ENCODE measurements at regions not wholly inside any gene's neighbourhood (a gene's known extent, or its start where the extent isn't known, plus 50 kb on each side); places are given as distances from the start of the nearest gene placed in this dataset.

GRCh38 chr11:36757075-36757474 lies 159.0 kb upstream of the RAG2 start:
- ChIA-PET POLR2A (no interaction called here), CTCF (interaction anchor here (2.1 kb wide), 1 partner anchor 10 kb away, joined by 9 read pairs; no protein-coding TSS in a partner anchor)
- Histone ChIP-seq H3K36me3 (ENCODE audit: insufficient read depth, low read length) (no peaks in the 10 kb centered on the region), H3K4me1 (ENCODE audit: insufficient read depth, low read length) (no peaks in the 10 kb centered on the region), H3K27ac (ENCODE audit: low read depth, low read length) (no peak overlapping the region), H3K9me3 (ENCODE audit: low read length) (no peaks in the 10 kb centered on the region), H3K27me3 (ENCODE audit: insufficient read depth, low read length, poor library complexity, severe bottlenecking) (no peaks in the 10 kb centered on the region), H3K4me3 (ENCODE audit: low read length) (no peak overlapping the region)
- Mint-ChIP-seq H3K4me1 (no peaks in the 10 kb centered on the region), H3K36me3 (peaks cover 0 to 2% (median 0%) of the 10 kb centered on the region in 3 donors), H3K27me3 (peaks cover 6 to 42% of the 10 kb centered on the region in 2 donors), H3K4me3 (no peak overlapping the region), H3K27ac (no peak overlapping the region), H3K9me3 (peaks cover 0 to 3% (median under 1%) of the 10 kb centered on the region in 5 donors)
- no peak for DNase-seq

GRCh38 chr11:36753960-36754359 lies 155.9 kb upstream of the RAG2 start:
- Mint-ChIP-seq H3K27me3 (peaks cover 8 to 42% of the 10 kb centered on the region in 2 donors), H3K4me1 (no peaks in the 10 kb centered on the region), H3K9me3 (peaks cover 0 to 2% (median 0%) of the 10 kb centered on the region in 5 donors), H3K4me3 (no peak overlapping the region), H3K27ac (no peak overlapping the region), H3K36me3 (peaks cover 0 to 2% (median 0%) of the 10 kb centered on the region in 3 donors)
- no peaks in the 10 kb centered on the region for H3K36me3 ChIP-seq (ENCODE audit: insufficient read depth, low read length)
- no peaks in the 10 kb centered on the region for H3K9me3 ChIP-seq (ENCODE audit: low read length)
- H3K27ac ChIP-seq (ENCODE audit: low read depth, low read length) = no peak overlapping the region
- H3K4me1 ChIP-seq (ENCODE audit: insufficient read depth, low read length) = no peaks in the 10 kb centered on the region
- ChIA-PET CTCF (no interaction called here), POLR2A (no interaction called here)
- H3K27me3 ChIP-seq (ENCODE audit: insufficient read depth, low read length, poor library complexity, severe bottlenecking) = no peaks in the 10 kb centered on the region
- no peak for DNase-seq
- no peak overlapping the region for H3K4me3 ChIP-seq (ENCODE audit: low read length)

GRCh38 chr11:36751996-36752395 lies 154.0 kb upstream of the RAG2 start:
- H3K36me3 ChIP-seq (ENCODE audit: insufficient read depth, low read length) = no peaks in the 10 kb centered on the region
- peaks cover 0 to 4% (median 0%) of the 10 kb centered on the region in 3 donors for H3K4me1 Mint-ChIP-seq
- H3K9me3 ChIP-seq (ENCODE audit: low read length) = no peaks in the 10 kb centered on the region
- H3K27ac ChIP-seq (ENCODE audit: low read depth, low read length) = no peak overlapping the region
- no peak overlapping the region for H3K4me3 ChIP-seq (ENCODE audit: low read length)
- no peak overlapping the region for H3K27ac Mint-ChIP-seq
- no peaks in the 10 kb centered on the region for H3K4me1 ChIP-seq (ENCODE audit: insufficient read depth, low read length)
- no peak overlapping the region for H3K4me3 Mint-ChIP-seq
- H3K9me3 Mint-ChIP-seq = no peaks in the 10 kb centered on the region
- ChIA-PET CTCF (no interaction called here), POLR2A (no interaction called here)
- DNase-seq = no peak
- H3K27me3 ChIP-seq (ENCODE audit: insufficient read depth, low read length, poor library complexity, severe bottlenecking) = no peaks in the 10 kb centered on the region
- H3K36me3 Mint-ChIP-seq = peaks cover 0 to 2% (median 0%) of the 10 kb centered on the region in 3 donors
- H3K27me3 Mint-ChIP-seq = peaks cover 13 to 33% of the 10 kb centered on the region in 2 donors

GRCh38 chr11:36751335-36751781 lies 153.3 kb upstream of the RAG2 start:
- Mint-ChIP-seq H3K9me3 (no peaks in the 10 kb centered on the region), H3K36me3 (peaks cover 0 to 2% (median 0%) of the 10 kb centered on the region in 3 donors), H3K4me1 (peaks cover 0 to 6% (median 0%) of the 10 kb centered on the region in 3 donors), H3K27ac (no peak overlapping the region), H3K4me3 (no peak overlapping the region), H3K27me3 (peaks cover 12 to 32% of the 10 kb centered on the region in 2 donors)
- no peak overlapping the region for H3K4me3 ChIP-seq (ENCODE audit: low read length)
- no peaks in the 10 kb centered on the region for H3K9me3 ChIP-seq (ENCODE audit: low read length)
- CTCF ChIA-PET = interaction anchor here (1.1 kb wide), 1 partner anchor 187 kb away, joined by 5 read pairs; no protein-coding TSS in a partner anchor
- H3K27me3 ChIP-seq (ENCODE audit: insufficient read depth, low read length, poor library complexity, severe bottlenecking) = no peaks in the 10 kb centered on the region
- no peaks in the 10 kb centered on the region for H3K4me1 ChIP-seq (ENCODE audit: insufficient read depth, low read length)
- H3K27ac ChIP-seq (ENCODE audit: low read depth, low read length) = no peak overlapping the region
- H3K36me3 ChIP-seq (ENCODE audit: insufficient read depth, low read length) = no peaks in the 10 kb centered on the region
- POLR2A ChIA-PET = no interaction called here
- no peak for DNase-seq

- Histone ChIP-seq H3K4me3 (ENCODE audit: low read length) (no peak overlapping the region), H3K4me1 (ENCODE audit: insufficient read depth, low read length) (no peaks in the 10 kb centered on the region), H3K9me3 (ENCODE audit: low read length) (no peaks in the 10 kb centered on the region), H3K27me3 (ENCODE audit: insufficient read depth, low read length, poor library complexity, severe bottlenecking) (no peaks in the 10 kb centered on the region), H3K36me3 (ENCODE audit: insufficient read depth, low read length) (no peaks in the 10 kb centered on the region), H3K27ac (ENCODE audit: low read depth, low read length) (no peak overlapping the region)
- Mint-ChIP-seq H3K27me3 (peaks cover 12 to 28% of the 10 kb centered on the region in 2 donors), H3K4me1 (peaks cover 0 to 6% (median 0%) of the 10 kb centered on the region in 3 donors), H3K9me3 (no peaks in the 10 kb centered on the region), H3K4me3 (no peak overlapping the region), H3K36me3 (no peaks in the 10 kb centered on the region), H3K27ac (no peak overlapping the region)
- CTCF ChIA-PET = interaction anchor here (1.1 kb wide), 1 partner anchor 186 kb away, joined by 5 read pairs; no protein-coding TSS in a partner anchor
- no peak for DNase-seq
- POLR2A ChIA-PET = no interaction called here
Measured at GRCh38 chr11:36750349-36750748, 152.3 kb upstream of the RAG2 start.

GRCh38 chr11:36748836-36749235 lies 150.8 kb upstream of the RAG2 start:
- Mint-ChIP-seq H3K4me3 (no peak overlapping the region), H3K27me3 (peaks cover 18 to 26% of the 10 kb centered on the region in 2 donors), H3K36me3 (no peaks in the 10 kb centered on the region), H3K9me3 (no peaks in the 10 kb centered on the region), H3K27ac (peak overlapping the region in 1 of 8 donors; percentile 38), H3K4me1 (peaks cover 4 to 6% (median 5%) of the 10 kb centered on the region in 3 donors)
- DNase-seq = no peak
- POLR2A ChIA-PET = no interaction called here
- CTCF ChIA-PET = interaction anchor here (0.9 to 3.6 kb wide), 4 partner anchors 12 to 185 kb away, joined by 3 to 54 read pairs (median 20); no protein-coding TSS in a partner anchor
- H3K36me3 ChIP-seq (ENCODE audit: insufficient read depth, low read length) = no peaks in the 10 kb centered on the region
- H3K4me1 ChIP-seq (ENCODE audit: insufficient read depth, low read length) = no peaks in the 10 kb centered on the region
- H3K27ac ChIP-seq (ENCODE audit: low read depth, low read length) = no peak overlapping the region
- H3K9me3 ChIP-seq (ENCODE audit: low read length) = no peaks in the 10 kb centered on the region
- no peaks in the 10 kb centered on the region for H3K27me3 ChIP-seq (ENCODE audit: insufficient read depth, low read length, poor library complexity, severe bottlenecking)
- no peak overlapping the region for H3K4me3 ChIP-seq (ENCODE audit: low read length)

- Mint-ChIP-seq H3K27me3 (peaks cover 18 to 28% of the 10 kb centered on the region in 2 donors), H3K4me3 (no peak overlapping the region), H3K4me1 (peaks cover 4 to 6% (median 5%) of the 10 kb centered on the region in 3 donors), H3K27ac (no peak overlapping the region), H3K9me3 (no peaks in the 10 kb centered on the region), H3K36me3 (no peaks in the 10 kb centered on the region)
- Histone ChIP-seq H3K36me3 (ENCODE audit: insufficient read depth, low read length) (no peaks in the 10 kb centered on the region), H3K9me3 (ENCODE audit: low read length) (no peaks in the 10 kb centered on the region), H3K4me3 (ENCODE audit: low read length) (no peak overlapping the region), H3K4me1 (ENCODE audit: insufficient read depth, low read length) (no peaks in the 10 kb centered on the region), H3K27me3 (ENCODE audit: insufficient read depth, low read length, poor library complexity, severe bottlenecking) (no peaks in the 10 kb centered on the region), H3K27ac (ENCODE audit: low read depth, low read length) (no peak overlapping the region)
- CTCF ChIA-PET = interaction anchor here (0.6 to 3.6 kb wide), 26 partner anchors 9 to 1337 kb away, joined by 3 to 54 read pairs (median 3); partner anchors contain the start of genes RAG1 and TRAF6
- POLR2A ChIA-PET = no interaction called here
- DNase-seq = peak; percentile 60 to 84 (median 69)
Measured at GRCh38 chr11:36746886-36747710, 149.1 kb upstream of the RAG2 start.

Data from CD8-positive, alpha-beta memory T cell (primary cell).